Activated CD4-positive, alpha-beta memory T cell treated with anti-CD3 and anti-CD28 coated beads for 36 hours (primary cell): ENCODE measurements at regions not wholly inside any gene's neighbourhood (a gene's known extent, or its start where the extent isn't known, plus 50 kb on each side); places are given as distances from the start of the nearest gene placed in this dataset.
A peak's percentile ranks its signal among the peaks of the same experiment; 100 is the strongest.
"Not testable (repeated sequence)": the region's sequence is repeated elsewhere in the genome, so short reads cannot be mapped to it uniquely, and the experiment has no call there.

Experiments
- CTCF ChIA-PET: fragments of 350-600 bp; sonication (Branson Sonifier 250); formaldehyde crosslinking; loops from one replicate; lab custom pipeline; 2021; ENCODE audit warnings: antibody characterized with exemption, inconsistent platforms; lab: Charles Lee
- POLR2A ChIA-PET: fragments of 350-600 bp; sonication (Branson Sonifier 250); formaldehyde crosslinking; loops from one replicate; lab custom pipeline; 2021; ENCODE audit warnings: antibody characterized with exemption; lab: Charles Lee
- DNase-seq: peaks from one replicate; pipeline ENCODE4 v3.0.0-alpha.2; 2020
- H3K27ac Mint-ChIP-seq: one replicate; pipeline ENCODE4 v1.8.0; 2021; ENCODE audit warnings: mixed read lengths
- H3K27me3 Mint-ChIP-seq: one replicate; pipeline ENCODE4 v1.8.0; 2021; ENCODE audit warnings: mixed read lengths
- H3K36me3 Mint-ChIP-seq: one replicate; pipeline ENCODE4 v1.8.0; 2021; ENCODE audit warnings: mixed read lengths
- H3K4me1 Mint-ChIP-seq: one replicate; pipeline ENCODE4 v1.8.0; 2021; ENCODE audit warnings: low read depth, mixed read lengths
- H3K4me3 Mint-ChIP-seq: one replicate; pipeline ENCODE4 v1.8.0; 2021; ENCODE audit warnings: mild to moderate bottlenecking, mixed read lengths
- H3K9me3 Mint-ChIP-seq: one replicate; pipeline ENCODE4 v1.8.0; 2021; ENCODE audit warnings: mixed read lengths
- intact Hi-C: fragments of 100-400 bp; cut with micrococcal nuclease; formaldehyde crosslinking; loops from one replicate; pipeline ENCODE4 v1.15.1; 2023

- Mint-ChIP-seq H3K4me1 (no peaks in the 10 kb centered on the region), H3K36me3 (no peaks in the 10 kb centered on the region), H3K9me3 (no peaks in the 10 kb centered on the region), H3K4me3 (no peak overlapping the region), H3K27ac (no peak overlapping the region), H3K27me3 (no peaks in the 10 kb centered on the region)
- DNase-seq: no peak
- ChIA-PET POLR2A (no interaction called here), CTCF (no interaction called here)
- intact Hi-C loops: no loop called here
These were observed 93.8 kb downstream of the TNFRSF13B start for GRCh38 chr17:16878084-16878483.

DNA sequence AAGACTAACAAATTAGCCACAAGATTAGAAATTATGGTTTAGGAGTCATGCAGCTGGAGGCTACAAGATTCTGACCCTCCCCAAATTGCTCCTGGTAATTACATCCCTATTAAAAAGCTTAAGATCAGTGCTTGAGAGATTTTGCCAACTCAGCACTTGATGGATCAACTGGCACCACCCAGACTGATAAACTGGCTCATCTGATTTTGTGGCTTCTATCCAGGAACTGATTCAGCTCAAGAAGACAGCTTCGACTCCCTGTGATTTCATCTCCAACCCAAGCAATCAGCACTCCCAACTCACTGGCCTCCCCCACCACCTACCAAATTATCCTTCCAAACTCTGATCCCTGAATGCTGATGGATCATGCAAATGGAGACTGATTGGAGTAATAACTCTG lies 94.8 kb downstream of the TNFRSF13B start:
- Mint-ChIP-seq H3K27me3 (no peaks in the 10 kb centered on the region), H3K4me1 (no peaks in the 10 kb centered on the region), H3K4me3 (no peak overlapping the region), H3K9me3 (no peaks in the 10 kb centered on the region), H3K36me3 (no peaks in the 10 kb centered on the region), H3K27ac (no peak overlapping the region)
- intact Hi-C loops: no loop called here
- CTCF ChIA-PET: no interaction called here
- POLR2A ChIA-PET: interaction anchor here (0.6 kb wide), 1 partner anchor 664 kb away, joined by 4 read pairs; no protein-coding TSS in a partner anchor
- no peak for DNase-seq

GRCh38 chr17:16875662-16876061 lies 96.3 kb downstream of the TNFRSF13B start:
- H3K4me1 Mint-ChIP-seq: no peaks in the 10 kb centered on the region
- CTCF ChIA-PET: interaction anchor here (0.7 kb wide), 1 partner anchor 117 kb away, joined by 3 read pairs; no protein-coding TSS in a partner anchor

DNA sequence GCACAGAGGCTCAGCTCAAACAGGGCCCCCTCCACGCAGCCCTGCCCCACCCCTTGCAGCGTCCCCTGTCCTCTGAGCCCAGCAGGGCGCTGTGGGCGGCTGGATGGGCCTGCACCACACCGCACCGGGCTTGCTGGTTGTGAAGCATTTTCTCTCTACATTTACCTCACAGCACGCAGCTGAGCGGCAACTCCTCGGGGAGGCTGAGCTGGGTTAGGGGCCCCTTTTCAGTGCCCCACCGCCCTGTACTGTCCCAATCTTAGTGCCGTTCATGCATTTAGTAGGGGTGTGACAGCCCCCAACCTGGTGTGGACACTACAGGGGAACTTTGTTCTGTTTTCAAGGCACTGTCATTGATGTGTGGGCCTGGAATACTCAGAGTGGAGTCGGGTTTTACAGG lies 97.7 kb downstream of the TNFRSF13B start:
- POLR2A ChIA-PET, H3K27me3 Mint-ChIP-seq, DNase-seq, intact Hi-C loops, H3K9me3 Mint-ChIP-seq, H3K4me3 Mint-ChIP-seq, H3K27ac Mint-ChIP-seq, H3K4me1 Mint-ChIP-seq, CTCF ChIA-PET, H3K36me3 Mint-ChIP-seq: not testable (repeated sequence)

More at GRCh38 chr17:16875662-16876061, 96.3 kb downstream of the TNFRSF13B start:
- intact Hi-C loops: no loop called here
- POLR2A ChIA-PET: no interaction called here
- Mint-ChIP-seq H3K27ac (no peak overlapping the region), H3K4me3 (no peak overlapping the region), H3K9me3 (no peaks in the 10 kb centered on the region), H3K27me3 (no peaks in the 10 kb centered on the region), H3K36me3 (no peaks in the 10 kb centered on the region)
- DNase-seq: no peak

GRCh38 chr17:16873174-16874035 lies 98.5 kb downstream of the TNFRSF13B start:
- ChIA-PET CTCF (no interaction called here), POLR2A (no interaction called here)
- DNase-seq: peak; percentile 61
- Mint-ChIP-seq H3K4me1 (no peaks in the 10 kb centered on the region), H3K27ac (no peak overlapping the region), H3K36me3 (no peaks in the 10 kb centered on the region), H3K4me3 (no peak overlapping the region), H3K27me3 (no peaks in the 10 kb centered on the region), H3K9me3 (no peaks in the 10 kb centered on the region)
- intact Hi-C loops: no loop called here

DNA sequence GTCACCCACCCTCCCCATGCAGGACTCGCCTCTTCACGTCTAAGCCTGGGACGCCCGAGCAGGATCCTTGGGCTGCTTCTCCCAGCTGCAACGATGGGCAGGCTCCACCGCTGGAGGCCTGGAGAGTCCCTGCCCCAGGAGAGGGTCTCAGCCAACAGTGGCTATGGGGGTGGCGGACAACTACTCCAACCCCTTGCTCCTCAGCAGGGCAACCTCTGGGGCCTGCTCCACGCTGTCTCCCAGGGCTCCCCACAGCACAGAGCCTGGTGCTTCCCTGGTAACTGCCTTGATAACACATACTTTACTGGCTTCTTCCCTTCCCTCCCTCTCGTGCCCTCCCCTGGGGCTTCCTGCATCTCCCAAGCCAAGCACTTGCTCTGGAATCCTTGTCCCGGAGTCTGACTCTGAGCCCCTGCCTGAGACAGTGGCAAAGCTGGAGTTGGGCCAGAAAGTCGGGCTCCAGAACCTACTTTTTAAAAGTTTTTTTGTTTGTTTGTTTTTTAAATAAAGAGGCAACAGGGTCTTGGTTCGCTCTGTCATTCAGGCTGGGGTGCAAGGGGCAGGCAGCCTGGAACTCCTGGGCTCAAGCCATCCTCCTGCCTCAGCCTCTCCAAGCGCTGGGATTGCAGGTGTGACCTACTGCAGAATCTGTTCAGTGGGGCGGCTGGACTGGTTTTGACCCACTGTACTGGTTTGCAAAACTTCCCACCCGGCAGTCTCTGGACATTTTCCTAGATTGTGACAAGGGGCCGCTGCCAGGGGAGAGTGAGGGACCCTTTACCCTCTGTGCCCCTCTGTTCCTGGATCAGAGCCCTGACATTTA lies 99.4 kb downstream of the TNFRSF13B start:
- CTCF ChIA-PET: no interaction called here
- Mint-ChIP-seq H3K4me1 (no peaks in the 10 kb centered on the region), H3K9me3 (no peaks in the 10 kb centered on the region), H3K36me3 (no peaks in the 10 kb centered on the region), H3K4me3 (no peak overlapping the region), H3K27me3 (no peaks in the 10 kb centered on the region), H3K27ac (no peak overlapping the region)
- POLR2A ChIA-PET: no interaction called here
- intact Hi-C loops: no loop called here
- no peak for DNase-seq

- H3K9me3 Mint-ChIP-seq, intact Hi-C loops, H3K27me3 Mint-ChIP-seq, POLR2A ChIA-PET, H3K4me3 Mint-ChIP-seq, CTCF ChIA-PET, H3K27ac Mint-ChIP-seq, H3K4me1 Mint-ChIP-seq, DNase-seq, H3K36me3 Mint-ChIP-seq: not testable (repeated sequence)
These were observed 100.3 kb downstream of the TNFRSF13B start for GRCh38 chr17:16871446-16872190.

- POLR2A ChIA-PET: no interaction called here
- Mint-ChIP-seq H3K36me3 (no peaks in the 10 kb centered on the region), H3K27me3 (peaks cover 1% of the 10 kb centered on the region), H3K4me3 (no peak overlapping the region), H3K27ac (no peak overlapping the region), H3K9me3 (no peaks in the 10 kb centered on the region), H3K4me1 (no peaks in the 10 kb centered on the region)
- intact Hi-C loops: no loop called here
- CTCF ChIA-PET: no interaction called here
- DNase-seq: no peak
These were observed 101.4 kb downstream of the TNFRSF13B start for GRCh38 chr17:16870253-16871245.

DNA sequence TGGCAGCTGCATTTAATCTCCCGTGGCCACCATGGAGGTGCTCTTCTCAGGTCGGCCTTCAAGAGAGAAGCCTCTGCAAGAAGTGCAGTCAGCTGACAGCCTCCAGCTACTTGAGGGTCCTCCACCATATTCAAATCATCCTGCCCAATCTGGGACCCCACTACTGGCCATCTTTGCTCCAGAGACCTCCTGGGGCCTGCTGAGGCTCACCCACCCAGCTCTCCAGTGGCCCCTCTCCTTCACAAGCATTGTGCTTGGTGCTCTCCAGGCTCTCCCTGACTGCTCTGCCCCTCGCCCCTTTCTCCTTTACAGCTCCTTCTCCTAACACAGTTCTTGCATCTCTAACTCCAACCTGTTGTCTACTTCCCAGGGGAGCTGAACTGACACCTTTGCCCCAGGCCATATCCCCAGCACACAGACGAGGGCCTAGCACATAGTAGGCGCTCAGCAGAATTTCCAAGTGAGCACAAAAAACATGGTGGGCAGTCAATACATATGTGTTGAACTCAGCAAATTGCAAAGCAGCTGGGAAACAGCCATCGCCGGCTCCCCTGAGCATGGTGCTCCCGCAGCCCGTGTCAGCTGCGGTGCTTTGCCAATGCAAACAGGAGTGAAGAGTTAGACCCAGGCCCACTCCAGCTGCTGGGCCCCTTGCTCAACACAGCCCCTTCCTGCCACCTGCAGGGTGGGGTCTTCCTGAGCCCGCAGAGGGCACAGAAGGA lies 102.2 kb downstream of the TNFRSF13B start:
- POLR2A ChIA-PET, DNase-seq, H3K36me3 Mint-ChIP-seq, H3K27me3 Mint-ChIP-seq, H3K4me3 Mint-ChIP-seq, H3K9me3 Mint-ChIP-seq, H3K4me1 Mint-ChIP-seq, intact Hi-C loops, H3K27ac Mint-ChIP-seq: not testable (repeated sequence)
- CTCF ChIA-PET: interaction anchor here (0.6 kb wide), 1 partner anchor 348 kb away, joined by 4 read pairs; no protein-coding TSS in a partner anchor

GRCh38 chr17:16868616-16869015 lies 103.3 kb downstream of the TNFRSF13B start:
- H3K27ac Mint-ChIP-seq, H3K36me3 Mint-ChIP-seq, H3K27me3 Mint-ChIP-seq, CTCF ChIA-PET, H3K4me3 Mint-ChIP-seq, H3K4me1 Mint-ChIP-seq, intact Hi-C loops, DNase-seq, H3K9me3 Mint-ChIP-seq: not testable (repeated sequence)
- POLR2A ChIA-PET: interaction anchor here (0.6 kb wide), 1 partner anchor 14 kb away, joined by 4 read pairs; no protein-coding TSS in a partner anchor

GRCh38 chr17:16867545-16867944 lies 104.4 kb downstream of the TNFRSF13B start:
- DNase-seq, POLR2A ChIA-PET, CTCF ChIA-PET, H3K27ac Mint-ChIP-seq, H3K27me3 Mint-ChIP-seq, H3K4me1 Mint-ChIP-seq, H3K36me3 Mint-ChIP-seq, intact Hi-C loops, H3K4me3 Mint-ChIP-seq, H3K9me3 Mint-ChIP-seq: not testable (repeated sequence)
